Osteocyte (in vitro differentiated cells): ENCODE measurements at regions not wholly inside any gene's neighbourhood (a gene's known extent, or its start where the extent isn't known, plus 50 kb on each side); places are given as distances from the start of the nearest gene placed in this dataset.

Experiments
- DNase-seq: peaks from one replicate; pipeline ENCODE4 v3.0.0; 2021; ENCODE audit warnings: mixed read lengths; ENCODE audit not compliant: unreplicated experiment; ENCODE audit errors: extremely low spot score
- H3K27ac Mint-ChIP-seq: one replicate; pipeline ENCODE4 v1.8.0; 2021; ENCODE audit warnings: mild to moderate bottlenecking, mixed read lengths; ENCODE audit not compliant: unreplicated experiment
- H3K27me3 Mint-ChIP-seq: one replicate; pipeline ENCODE4 v1.8.0; 2021; ENCODE audit warnings: mixed read lengths; ENCODE audit not compliant: unreplicated experiment
- H3K36me3 Mint-ChIP-seq: one replicate; pipeline ENCODE4 v1.8.0; 2021; ENCODE audit warnings: mixed read lengths; ENCODE audit not compliant: unreplicated experiment
- H3K4me1 Mint-ChIP-seq: one replicate; pipeline ENCODE4 v1.8.0; 2021; ENCODE audit warnings: mixed read lengths; ENCODE audit not compliant: unreplicated experiment
- H3K4me3 Mint-ChIP-seq: one replicate; pipeline ENCODE4 v1.8.0; 2021; ENCODE audit warnings: mild to moderate bottlenecking, moderate library complexity, mixed read lengths; ENCODE audit not compliant: unreplicated experiment
- H3K9me3 Mint-ChIP-seq: one replicate; pipeline ENCODE4 v1.8.0; 2021; ENCODE audit warnings: mixed read lengths; ENCODE audit not compliant: unreplicated experiment
- TF ChIP-seq, protein P1 (sequence below): fragments of 200-600 bp; sonication (generic); IDR thresholded peaks from 2 replicates; pipeline ENCODE4 v1.5.0; 2021; ENCODE audit warnings: antibody characterized with exemption, mild to moderate bottlenecking, moderate library complexity

DNA sequence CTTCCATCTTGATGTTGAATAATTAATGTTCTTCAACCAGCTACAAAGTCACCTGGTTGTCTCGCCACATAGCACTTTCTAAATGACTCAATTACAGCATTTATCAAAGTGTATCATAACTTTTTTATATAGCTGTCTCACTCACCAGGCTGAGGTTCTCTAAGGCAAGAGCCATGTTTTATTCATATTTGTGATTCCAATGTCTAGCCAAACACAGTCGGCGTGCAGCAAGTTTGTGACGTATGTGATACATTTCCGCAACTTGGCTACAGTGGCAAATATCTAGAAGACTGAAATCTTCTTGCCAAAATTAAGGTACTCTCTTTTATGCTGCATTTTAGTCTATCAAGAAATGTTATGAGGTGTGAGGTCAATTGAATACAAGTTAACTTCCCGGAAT, 94.2 kb upstream of the WASF3 start:
- DNase-seq, result no peak
- TF ChIP-seq, protein P1, sequence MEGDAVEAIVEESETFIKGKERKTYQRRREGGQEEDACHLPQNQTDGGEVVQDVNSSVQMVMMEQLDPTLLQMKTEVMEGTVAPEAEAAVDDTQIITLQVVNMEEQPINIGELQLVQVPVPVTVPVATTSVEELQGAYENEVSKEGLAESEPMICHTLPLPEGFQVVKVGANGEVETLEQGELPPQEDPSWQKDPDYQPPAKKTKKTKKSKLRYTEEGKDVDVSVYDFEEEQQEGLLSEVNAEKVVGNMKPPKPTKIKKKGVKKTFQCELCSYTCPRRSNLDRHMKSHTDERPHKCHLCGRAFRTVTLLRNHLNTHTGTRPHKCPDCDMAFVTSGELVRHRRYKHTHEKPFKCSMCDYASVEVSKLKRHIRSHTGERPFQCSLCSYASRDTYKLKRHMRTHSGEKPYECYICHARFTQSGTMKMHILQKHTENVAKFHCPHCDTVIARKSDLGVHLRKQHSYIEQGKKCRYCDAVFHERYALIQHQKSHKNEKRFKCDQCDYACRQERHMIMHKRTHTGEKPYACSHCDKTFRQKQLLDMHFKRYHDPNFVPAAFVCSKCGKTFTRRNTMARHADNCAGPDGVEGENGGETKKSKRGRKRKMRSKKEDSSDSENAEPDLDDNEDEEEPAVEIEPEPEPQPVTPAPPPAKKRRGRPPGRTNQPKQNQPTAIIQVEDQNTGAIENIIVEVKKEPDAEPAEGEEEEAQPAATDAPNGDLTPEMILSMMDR, result no peak
- H3K9me3 Mint-ChIP-seq, result no peaks in the 10 kb centered on the region
- no peak overlapping the region for H3K4me3 Mint-ChIP-seq
- H3K27ac Mint-ChIP-seq, result no peak overlapping the region
- H3K4me1 Mint-ChIP-seq, result no peaks in the 10 kb centered on the region
- peaks cover 3% of the 10 kb centered on the region for H3K27me3 Mint-ChIP-seq
- H3K36me3 Mint-ChIP-seq, result no peaks in the 10 kb centered on the region

DNA sequence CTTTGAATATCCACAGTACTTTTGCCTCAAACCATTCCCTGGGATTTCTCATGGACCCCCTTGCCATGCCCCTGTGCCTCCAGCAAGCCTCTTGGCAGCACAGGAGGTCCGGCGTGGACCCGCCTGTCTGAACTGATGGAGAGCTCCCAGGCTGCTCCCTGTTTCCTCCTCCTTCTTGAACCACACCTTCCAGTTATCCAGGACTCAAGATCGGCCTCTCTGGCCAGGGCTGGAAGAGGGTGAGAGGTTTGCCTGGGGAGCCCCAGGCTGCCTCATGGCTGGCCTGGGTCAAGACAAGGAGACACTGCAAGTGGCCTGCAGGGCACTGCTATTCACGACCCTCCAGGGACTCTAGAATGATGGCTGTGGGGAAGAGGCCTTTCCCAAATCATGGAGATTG, 93.6 kb upstream of the WASF3 start:
- Mint-ChIP-seq H3K4me1 (no peaks in the 10 kb centered on the region), H3K36me3 (no peaks in the 10 kb centered on the region), H3K27ac (no peak overlapping the region), H3K27me3 (peaks cover 3% of the 10 kb centered on the region), H3K9me3 (no peaks in the 10 kb centered on the region), H3K4me3 (no peak overlapping the region)
- TF ChIP-seq, protein P1, result no peak
- peak; percentile 73 for DNase-seq

DNA sequence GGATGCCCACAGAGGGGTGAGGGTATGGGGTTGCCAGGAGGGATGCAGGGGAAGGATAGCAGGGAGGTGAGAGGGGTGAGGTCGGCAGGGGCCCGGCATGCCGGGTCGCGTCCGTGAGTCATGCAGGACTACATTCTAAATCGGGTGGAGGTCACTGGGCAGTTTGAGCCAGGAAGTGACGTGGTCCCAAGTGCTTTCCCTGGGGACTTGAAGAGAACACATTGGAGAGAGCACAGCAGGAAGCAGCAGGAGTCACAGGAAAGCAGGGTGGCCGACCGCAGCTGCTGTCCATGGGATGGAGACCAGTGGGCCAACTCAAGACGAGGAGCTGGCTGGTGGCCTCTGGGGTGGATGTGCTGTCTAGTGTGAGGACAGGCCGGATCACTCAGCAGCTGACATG, 92.0 kb upstream of the WASF3 start:
- TF ChIP-seq, protein P1, result no peak
- peaks cover 5% of the 10 kb centered on the region for H3K27me3 Mint-ChIP-seq
- H3K9me3 Mint-ChIP-seq, result no peaks in the 10 kb centered on the region
- no peak overlapping the region for H3K4me3 Mint-ChIP-seq
- H3K36me3 Mint-ChIP-seq, result no peaks in the 10 kb centered on the region
- peak; percentile 73 for DNase-seq
- no peaks in the 10 kb centered on the region for H3K4me1 Mint-ChIP-seq
- H3K27ac Mint-ChIP-seq, result no peak overlapping the region

DNA sequence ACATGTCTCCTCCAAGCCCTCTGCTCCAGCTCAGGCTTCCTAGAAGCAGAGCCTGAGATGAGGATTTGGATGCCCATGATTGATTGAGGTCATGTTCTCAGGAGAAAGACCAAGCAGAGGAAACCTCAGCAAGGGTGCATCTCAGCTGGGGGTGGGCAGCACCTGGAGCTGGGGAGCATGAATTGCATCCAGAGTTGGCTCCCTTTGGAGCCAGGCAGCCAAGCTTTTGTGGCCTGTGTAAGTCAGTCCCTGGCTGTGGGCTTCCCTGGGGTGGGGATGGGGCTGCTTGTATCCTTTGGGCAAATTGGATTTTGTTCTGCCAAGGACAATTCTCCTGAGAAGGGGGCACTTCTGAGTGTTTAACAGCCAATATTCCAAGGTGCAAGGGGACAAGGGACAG, 91.5 kb upstream of the WASF3 start:
- no peaks in the 10 kb centered on the region for H3K9me3 Mint-ChIP-seq
- DNase-seq, result peak; percentile 66
- no peak overlapping the region for H3K4me3 Mint-ChIP-seq
- H3K27me3 Mint-ChIP-seq, result peaks cover 6% of the 10 kb centered on the region
- H3K4me1 Mint-ChIP-seq, result no peaks in the 10 kb centered on the region
- H3K27ac Mint-ChIP-seq, result no peak overlapping the region
- no peaks in the 10 kb centered on the region for H3K36me3 Mint-ChIP-seq
- TF ChIP-seq, protein P1, result no peak

DNA sequence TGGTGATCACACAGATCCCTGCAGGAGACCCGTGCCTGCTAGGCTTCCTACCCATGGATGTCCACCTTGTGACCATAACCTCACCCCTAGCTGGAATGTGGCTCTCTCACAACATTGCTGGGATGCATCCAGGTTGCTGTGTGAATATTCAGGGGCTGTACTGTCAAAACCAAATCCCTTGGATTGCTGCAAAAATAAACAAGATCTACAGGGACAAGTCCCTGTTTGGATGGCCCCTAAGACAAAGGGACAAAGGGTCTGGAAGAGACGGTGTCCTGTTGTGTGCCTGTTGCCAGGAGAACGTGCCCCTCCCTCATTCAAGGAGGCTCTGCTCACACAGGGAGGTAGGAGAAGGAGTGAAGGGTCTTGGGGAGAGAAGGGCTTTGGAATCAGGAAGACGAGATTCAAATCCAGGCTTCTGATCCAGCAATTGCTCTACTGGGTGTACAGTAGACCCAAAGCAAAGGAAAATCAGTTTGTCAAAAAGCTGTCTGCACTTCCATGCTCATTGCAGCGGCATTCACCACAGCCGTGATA, 89.2 kb upstream of the WASF3 start:
- DNase-seq, result peak; percentile 64
- Mint-ChIP-seq H3K4me3 (no peak overlapping the region), H3K9me3 (no peaks in the 10 kb centered on the region), H3K36me3 (no peaks in the 10 kb centered on the region), H3K4me1 (no peaks in the 10 kb centered on the region), H3K27me3 (peaks cover 7% of the 10 kb centered on the region), H3K27ac (no peak overlapping the region)
- TF ChIP-seq, protein P1, result no peak
